DND-41 (cell line): ENCODE measurements at regions not wholly inside any gene's neighbourhood (a gene's known extent, or its start where the extent isn't known, plus 50 kb on each side); places are given as distances from the start of the nearest gene placed in this dataset.

Experiments
- ATAC-seq: fragments of 200-7000 bp; cut with Tn5 transposase; 3 replicates; pipeline ENCODE4 v1.9.1; 2021; ENCODE audit warnings: low read depth; ENCODE audit not compliant: insufficient read depth
- DNase-seq: peaks from one replicate; pipeline ENCODE4 v3.0.0-alpha.2; 2020
- H2AFZ ChIP-seq: 2 replicates; pipeline ENCODE4 v1.6.0; 2012; ENCODE audit warnings: low read depth, low read length
- H3K27ac ChIP-seq: 2 replicates; pipeline ENCODE4 v1.5.1; 2012; ENCODE audit warnings: low read length, inconsistent platforms
- H3K27me3 ChIP-seq: fragments of 200-600 bp; sonication (generic); 2 replicates; pipeline ENCODE4 v1.6.0; 2012; ENCODE audit warnings: low read length, mild to moderate bottlenecking, inconsistent platforms; ENCODE audit not compliant: insufficient read depth, poor library complexity
- H3K36me3 ChIP-seq: 2 replicates; pipeline ENCODE4 v1.5.1; 2012; ENCODE audit warnings: low read length, inconsistent platforms; ENCODE audit not compliant: insufficient read depth
- H3K4me1 ChIP-seq: 2 replicates; pipeline ENCODE4 v1.5.1; 2012; ENCODE audit warnings: mild to moderate bottlenecking, low read length; ENCODE audit not compliant: insufficient read depth
- H3K4me2 ChIP-seq: 2 replicates; pipeline ENCODE4 v1.6.0; 2012; ENCODE audit warnings: mild to moderate bottlenecking, moderate library complexity, low read length, inconsistent platforms; ENCODE audit not compliant: insufficient read depth
- H3K4me3 ChIP-seq, 2 experiments: fragments of 200-600 bp in 1 of 2; shearing (Covaris generic) in 1 of 2; 2 replicates each; pipeline ENCODE4 v1.5.1; 2012 to 2016; ENCODE audit warnings: inconsistent platforms in 2 of 2, low read length in 2 of 2, mild to moderate bottlenecking in 2 of 2, low read depth in 1 of 2, moderate library complexity in 1 of 2
- H3K79me2 ChIP-seq: 2 replicates; pipeline ENCODE4 v1.6.0; 2012; ENCODE audit warnings: low read length, inconsistent platforms; ENCODE audit not compliant: insufficient read depth
- H3K9ac ChIP-seq: 2 replicates; pipeline ENCODE4 v1.6.0; 2012; ENCODE audit warnings: low read depth, mild to moderate bottlenecking, inconsistent platforms, low read length, moderate library complexity
- H3K9me3 ChIP-seq: 2 replicates; pipeline ENCODE4 v1.5.1; 2012; ENCODE audit warnings: low read length, moderate library complexity, mild to moderate bottlenecking, inconsistent platforms; ENCODE audit not compliant: insufficient read depth, severe bottlenecking
- H4K20me1 ChIP-seq: 2 replicates; pipeline ENCODE4 v1.6.0; 2012; ENCODE audit warnings: low read length; ENCODE audit not compliant: insufficient read depth
- EZH2 ChIP-seq: IDR thresholded peaks from 3 replicates; pipeline ENCODE4 v1.6.1; 2012; ENCODE audit warnings: borderline replicate concordance, low read depth, mild to moderate bottlenecking, moderate library complexity, low read length, inconsistent platforms; ENCODE audit not compliant: severe bottlenecking
- TF ChIP-seq, protein P1 (sequence below): IDR thresholded peaks from 2 replicates; pipeline ENCODE4 v1.5.1; 2012; ENCODE audit warnings: borderline replicate concordance, low read length, moderate library complexity, mild to moderate bottlenecking; ENCODE audit not compliant: poor library complexity, severe bottlenecking; ENCODE audit errors: extremely low read depth

DNA sequence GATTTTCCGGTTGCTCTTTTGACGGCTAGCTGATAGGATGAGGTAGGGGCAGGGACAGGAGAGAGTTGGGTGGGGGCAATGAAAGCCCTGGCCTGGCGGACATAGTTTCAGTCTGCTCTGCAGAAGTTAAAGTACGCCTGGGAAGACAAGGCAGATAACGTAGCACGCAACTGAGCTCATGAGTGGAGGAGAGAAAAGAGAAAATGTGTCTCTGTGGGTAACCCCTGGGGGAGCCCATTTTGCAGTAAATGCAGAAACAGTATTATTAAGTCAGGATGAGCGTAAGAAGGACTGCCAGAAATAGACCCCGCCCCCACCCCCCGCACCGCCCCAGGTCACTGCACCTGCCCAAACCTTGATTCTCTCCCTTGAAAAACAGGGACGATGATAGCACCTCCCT lies 51.7 kb upstream of the TARBP1 start:
- no peaks in the 10 kb centered on the region for H4K20me1 ChIP-seq
- no peaks in the 10 kb centered on the region for H3K36me3 ChIP-seq
- H3K9me3 ChIP-seq: no peaks in the 10 kb centered on the region
- DNase-seq (no peak), ATAC-seq (no peak)
- H2AFZ ChIP-seq: no peak overlapping the region
- no peak overlapping the region for H3K4me3 ChIP-seq
- no peaks in the 10 kb centered on the region for H3K27me3 ChIP-seq
- no peak overlapping the region for H3K9ac ChIP-seq
- no peak overlapping the region for H3K4me2 ChIP-seq
- H3K27ac ChIP-seq: peak overlapping the region; percentile 43; the same call in 1 of the 2 replicates
- H3K4me1 ChIP-seq: peaks cover 22% of the 10 kb centered on the region
- TF ChIP-seq EZH2: no peak
- TF ChIP-seq, protein P1, sequence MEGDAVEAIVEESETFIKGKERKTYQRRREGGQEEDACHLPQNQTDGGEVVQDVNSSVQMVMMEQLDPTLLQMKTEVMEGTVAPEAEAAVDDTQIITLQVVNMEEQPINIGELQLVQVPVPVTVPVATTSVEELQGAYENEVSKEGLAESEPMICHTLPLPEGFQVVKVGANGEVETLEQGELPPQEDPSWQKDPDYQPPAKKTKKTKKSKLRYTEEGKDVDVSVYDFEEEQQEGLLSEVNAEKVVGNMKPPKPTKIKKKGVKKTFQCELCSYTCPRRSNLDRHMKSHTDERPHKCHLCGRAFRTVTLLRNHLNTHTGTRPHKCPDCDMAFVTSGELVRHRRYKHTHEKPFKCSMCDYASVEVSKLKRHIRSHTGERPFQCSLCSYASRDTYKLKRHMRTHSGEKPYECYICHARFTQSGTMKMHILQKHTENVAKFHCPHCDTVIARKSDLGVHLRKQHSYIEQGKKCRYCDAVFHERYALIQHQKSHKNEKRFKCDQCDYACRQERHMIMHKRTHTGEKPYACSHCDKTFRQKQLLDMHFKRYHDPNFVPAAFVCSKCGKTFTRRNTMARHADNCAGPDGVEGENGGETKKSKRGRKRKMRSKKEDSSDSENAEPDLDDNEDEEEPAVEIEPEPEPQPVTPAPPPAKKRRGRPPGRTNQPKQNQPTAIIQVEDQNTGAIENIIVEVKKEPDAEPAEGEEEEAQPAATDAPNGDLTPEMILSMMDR: no peak
- no peaks in the 10 kb centered on the region for H3K79me2 ChIP-seq

DNA sequence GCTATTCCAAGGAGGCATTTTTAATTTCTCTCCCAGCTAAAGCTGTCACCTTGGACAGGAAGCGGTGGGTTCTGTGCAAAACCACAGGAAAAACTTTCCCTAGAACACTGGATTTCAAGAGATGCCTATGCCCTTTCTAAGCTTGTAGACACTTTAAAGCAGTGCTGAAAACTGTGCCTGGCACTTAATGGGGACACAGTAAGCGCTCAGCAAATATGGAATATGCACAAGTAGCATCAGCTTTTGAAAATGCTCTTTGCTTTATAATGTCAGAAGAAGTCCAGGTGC lies 50.9 kb upstream of the TARBP1 start:
- H4K20me1 ChIP-seq: no peaks in the 10 kb centered on the region
- peaks cover 30% of the 10 kb centered on the region for H3K4me1 ChIP-seq
- no peaks in the 10 kb centered on the region for H3K9me3 ChIP-seq
- H2AFZ ChIP-seq: no peak overlapping the region
- no peak overlapping the region for H3K9ac ChIP-seq
- TF ChIP-seq, protein P1: no peak
- H3K4me2 ChIP-seq: 0 out of 2 replicates have a peak overlapping the region, but pooled peaks have one; percentile 1
- peak; percentile 58 for DNase-seq
- peak overlapping the region; percentile 76 for H3K27ac ChIP-seq
- no peaks in the 10 kb centered on the region for H3K36me3 ChIP-seq
- ATAC-seq: peak; percentile 90
- no peak overlapping the region for H3K4me3 ChIP-seq
- H3K27me3 ChIP-seq: no peaks in the 10 kb centered on the region
- H3K79me2 ChIP-seq: no peaks in the 10 kb centered on the region

DNA sequence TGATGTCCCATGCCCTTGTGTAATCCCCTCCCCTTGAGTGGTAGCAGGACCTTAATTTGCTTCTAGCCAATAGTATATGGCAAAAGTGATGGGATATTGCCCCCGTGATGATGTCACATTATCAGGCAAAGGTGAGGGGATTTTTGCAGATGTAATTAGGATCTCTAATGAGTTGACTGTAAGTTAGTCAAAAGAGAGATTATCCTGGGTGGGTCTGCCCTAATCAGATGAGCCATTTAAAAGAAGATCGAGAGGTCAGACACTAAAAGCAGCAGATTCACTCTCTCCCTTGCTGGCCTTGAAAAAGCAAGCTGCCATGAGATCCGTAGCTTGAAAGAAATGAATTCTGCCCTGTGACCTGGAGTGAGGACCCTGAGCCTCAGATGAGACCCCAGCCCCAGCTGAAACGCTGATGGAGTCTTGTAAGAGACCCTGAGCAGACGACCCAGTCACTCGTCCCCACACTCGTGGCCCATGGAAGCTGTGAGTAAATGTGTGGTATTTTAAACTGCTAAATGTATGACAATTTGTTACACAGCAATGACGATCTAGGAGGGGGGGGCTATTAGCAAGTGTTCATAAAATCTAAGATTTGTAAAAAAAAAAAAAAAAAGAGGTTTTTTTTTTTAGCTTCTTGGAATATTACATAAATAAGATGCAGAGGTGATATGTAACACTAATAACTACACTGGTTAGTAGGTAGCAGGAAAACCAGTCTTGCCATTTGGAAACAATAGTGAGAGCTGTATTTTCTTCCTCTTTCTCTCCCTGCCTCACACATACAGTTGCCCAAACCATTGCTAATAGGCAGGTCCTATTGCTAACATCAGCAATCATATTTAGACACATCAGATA lies 50.3 kb upstream of the TARBP1 start:
- Histone ChIP-seq H3K36me3 (no peaks in the 10 kb centered on the region), H4K20me1 (no peaks in the 10 kb centered on the region), H3K9me3 (no peaks in the 10 kb centered on the region), H3K27ac (peak overlapping the region; percentile 76), H3K79me2 (no peaks in the 10 kb centered on the region), H3K9ac (0 out of 2 replicates have a peak overlapping the region, but pooled peaks have one; percentile 13), H3K4me1 (peaks cover 36% of the 10 kb centered on the region), H3K27me3 (no peaks in the 10 kb centered on the region), H3K4me3 (no peak overlapping the region), H2AFZ (no peak overlapping the region), H3K4me2 (peak overlapping the region; percentile 1; the same call in 1 of the 2 replicates)
- ATAC-seq (peak; percentile 4; the same call in 2 of the 3 replicates), DNase-seq (no peak)
- TF ChIP-seq EZH2: no peak
- TF ChIP-seq, protein P1: no peak
